ENCODE measurements at regions not wholly inside any gene's neighbourhood (a gene's known extent, or its start where the extent isn't known, plus 50 kb on each side); places are given as distances from the start of the nearest gene placed in this dataset.

- DNase-seq (ENCODE audit: low read depth), result no peak
- no peak for TF ChIP-seq CTCF (IDR thresholded peaks at IDR 0.05; ENCODE audit: control insufficient read depth, extremely low read depth, insufficient read depth)
- H3K4me3 ChIP-seq (ENCODE audit: low read depth, low read length), result no peak overlapping the region
Observed at GRCh38 chr4:35900286-35901243, 343.7 kb downstream of the ARAP2 start.

GRCh38 chr4:35912174-35912573, 332.1 kb downstream of the ARAP2 start:
- no peak for TF ChIP-seq CTCF (IDR thresholded peaks at IDR 0.05; ENCODE audit: control insufficient read depth, extremely low read depth, insufficient read depth)
- no peak overlapping the region for H3K4me3 ChIP-seq (ENCODE audit: low read depth, low read length)
- no peak for DNase-seq (ENCODE audit: low read depth)

- no peak for DNase-seq (ENCODE audit: low read depth)
- H3K4me3 ChIP-seq (ENCODE audit: low read depth, low read length), result no peak overlapping the region
- no peak for TF ChIP-seq CTCF (IDR thresholded peaks at IDR 0.05; ENCODE audit: control insufficient read depth, extremely low read depth, insufficient read depth)
Observed at GRCh38 chr4:35918491-35918977, 325.8 kb downstream of the ARAP2 start.

GRCh38 chr4:35925806-35926205, 318.5 kb downstream of the ARAP2 start:
- DNase-seq (ENCODE audit: low read depth), result no peak
- H3K4me3 ChIP-seq (ENCODE audit: low read depth, low read length), result no peak overlapping the region
- TF ChIP-seq CTCF (IDR thresholded peaks at IDR 0.05; ENCODE audit: control insufficient read depth, extremely low read depth, insufficient read depth), result no peak

- no peak overlapping the region for H3K4me3 ChIP-seq (ENCODE audit: low read depth, low read length)
- no peak for DNase-seq (ENCODE audit: low read depth)
- no peak for TF ChIP-seq CTCF (IDR thresholded peaks at IDR 0.05; ENCODE audit: control insufficient read depth, extremely low read depth, insufficient read depth)
Observed at GRCh38 chr4:35926788-35927187, 317.5 kb downstream of the ARAP2 start.

- TF ChIP-seq CTCF (IDR thresholded peaks at IDR 0.05; ENCODE audit: control insufficient read depth, extremely low read depth, insufficient read depth), result no peak
- H3K4me3 ChIP-seq (ENCODE audit: low read depth, low read length), result no peak overlapping the region
- DNase-seq (ENCODE audit: low read depth), result no peak
Observed at GRCh38 chr4:35933901-35934300, 310.4 kb downstream of the ARAP2 start.

Data from LNCaP clone FGC (cell line).